Uterus (tissue), 3 donors: ENCODE measurements at regions not wholly inside any gene's neighbourhood (a gene's known extent, or its start where the extent isn't known, plus 50 kb on each side); places are given as distances from the start of the nearest gene placed in this dataset.

Source experiments
- DNase-seq, 2 donors: peaks; one replicate each; pipeline ENCODE4 v3.0.0-alpha.2; 2019 to 2020
- H3K27ac ChIP-seq, 2 donors: fragments of 200-600 bp; sonication (generic); 1 replicate in 1 of 2; 2 replicates in 1 of 2; pipeline ENCODE4 v1.5.1; 2016 to 2018
- H3K27me3 ChIP-seq, 2 donors: fragments of 200-600 bp; sonication (generic); one replicate each; pipeline ENCODE4 v1.5.1; 2018 to 2019; ENCODE audit warnings: control low read depth in 1 of 2
- H3K36me3 ChIP-seq, 2 donors: fragments of 200-600 bp; sonication (generic); one replicate each; pipeline ENCODE4 v1.5.1; 2019; ENCODE audit warnings: control low read depth in 1 of 2
- H3K4me1 ChIP-seq, 2 donors: fragments of 200-600 bp; sonication (generic); one replicate each; pipeline ENCODE4 v1.5.1; 2018 to 2019; ENCODE audit warnings: control low read depth in 1 of 2
- H3K4me3 ChIP-seq, 2 donors: fragments of 200-600 bp; sonication (generic); 1 replicate in 1 of 2; 2 replicates in 1 of 2; pipeline ENCODE4 v1.5.1; 2018 to 2019; ENCODE audit warnings: mild to moderate bottlenecking in 1 of 2
- H3K9me3 ChIP-seq, 2 donors: fragments of 200-600 bp; sonication (generic); one replicate each; pipeline ENCODE4 v1.5.1; 2019; ENCODE audit warnings: control low read depth in 1 of 2
- CTCF ChIP-seq, 4 experiments: fragments of 200-600 bp in 2 of 4; fragments of 450-650 bp in 2 of 4; sonication (generic) in 2 of 4; IDR thresholded peaks; one replicate each; pipeline ENCODE4 v1.5.1; 2016 to 2019; ENCODE audit warnings: antibody characterized with exemption in 4 of 4, mild to moderate bottlenecking in 2 of 4, moderate library complexity in 1 of 4
- POLR2A ChIP-seq, 2 donors: fragments of 450-650 bp; IDR thresholded peaks; one replicate each; pipeline ENCODE4 v1.6.1; 2016; ENCODE audit warnings: antibody characterized with exemption in 2 of 2, mild to moderate bottlenecking in 1 of 2, moderate library complexity in 1 of 2
- intact Hi-C: fragments of 100-400 bp; cut with DNase I; formaldehyde crosslinking; loops from one replicate; pipeline ENCODE4 v1.15.1; 2023; ENCODE audit warnings: low total_unique reads
- donor health status: DM: yes; HTN: yes; CAD: no.

GRCh38 chr14:36020120-36021029 lies 156.1 kb downstream of the PTCSC3 start:
- intact Hi-C loops: no loop called here
- TF ChIP-seq POLR2A (IDR thresholded peaks at IDR 0.05) (no peak), CTCF (IDR thresholded peaks at IDR 0.05) (no peak)
- Histone ChIP-seq H3K27ac (no peak overlapping the region), H3K36me3 (no peaks in the 10 kb centered on the region), H3K27me3 (no peaks in the 10 kb centered on the region), H3K4me1 (no peaks in the 10 kb centered on the region), H3K9me3 (no peaks in the 10 kb centered on the region), H3K4me3 (no peak overlapping the region)
- DNase-seq: no peak

DNA sequence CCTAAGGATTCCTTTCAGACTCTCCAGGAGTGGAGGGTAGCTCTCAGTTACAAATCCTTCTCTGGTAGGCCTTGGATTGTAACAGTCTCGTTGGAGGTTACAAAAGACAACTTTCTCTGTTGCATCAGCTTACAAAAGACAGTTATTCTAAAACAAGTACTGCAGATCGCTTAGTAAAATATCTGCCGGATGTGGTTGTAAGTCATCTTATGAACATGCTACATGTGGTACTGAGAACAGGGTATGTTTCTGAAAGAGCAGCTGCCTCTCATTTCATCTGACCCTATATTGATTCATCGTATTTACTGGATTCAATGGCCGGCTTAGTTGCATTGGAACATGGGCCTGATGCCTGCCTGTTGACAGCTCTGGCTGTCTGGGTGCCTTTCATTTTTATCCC lies 157.4 kb downstream of the PTCSC3 start:
- no peak overlapping the region for H3K4me3 ChIP-seq
- TF ChIP-seq POLR2A (IDR thresholded peaks at IDR 0.05) (no peak), CTCF (IDR thresholded peaks at IDR 0.05) (no peak)
- no peaks in the 10 kb centered on the region for H3K4me1 ChIP-seq
- no peaks in the 10 kb centered on the region for H3K27me3 ChIP-seq
- H3K9me3 ChIP-seq: no peaks in the 10 kb centered on the region
- no peaks in the 10 kb centered on the region for H3K36me3 ChIP-seq
- no peak for DNase-seq
- intact Hi-C loops: no loop called here
- no peak overlapping the region for H3K27ac ChIP-seq

- no peaks in the 10 kb centered on the region for H3K9me3 ChIP-seq
- H3K27me3 ChIP-seq: no peaks in the 10 kb centered on the region
- DNase-seq: no peak
- H3K27ac ChIP-seq: no peak overlapping the region
- H3K4me3 ChIP-seq: no peak overlapping the region
- no peaks in the 10 kb centered on the region for H3K4me1 ChIP-seq
- no peaks in the 10 kb centered on the region for H3K36me3 ChIP-seq
- intact Hi-C loops: no loop called here
- no peak for TF ChIP-seq POLR2A (IDR thresholded peaks at IDR 0.05)
- TF ChIP-seq CTCF (IDR thresholded peaks at IDR 0.05): no peak
These were observed 162.3 kb downstream of the PTCSC3 start for GRCh38 chr14:36014236-36014635.

DNA sequence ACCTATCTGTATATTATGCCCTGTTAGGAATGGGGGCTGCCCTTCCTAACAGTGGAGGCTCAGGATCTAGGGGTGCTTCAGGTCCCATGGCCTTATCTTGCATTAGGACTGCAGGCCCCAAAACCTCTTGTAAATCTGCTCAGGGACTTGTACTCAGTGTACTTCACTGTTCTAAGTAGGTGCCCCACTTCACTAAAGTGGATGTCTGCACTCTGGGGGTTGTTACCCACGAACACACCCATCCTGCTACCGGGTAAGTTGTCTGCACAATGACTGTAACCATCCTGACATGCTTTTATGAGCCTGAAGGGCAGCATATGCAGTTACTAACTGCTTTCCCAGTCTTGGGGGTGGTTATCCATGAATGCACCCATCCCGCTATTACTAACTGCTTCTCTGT lies 163.0 kb downstream of the PTCSC3 start:
- H3K27ac ChIP-seq: no peak overlapping the region
- H3K4me3 ChIP-seq: no peak overlapping the region
- no peaks in the 10 kb centered on the region for H3K9me3 ChIP-seq
- no peaks in the 10 kb centered on the region for H3K4me1 ChIP-seq
- no peaks in the 10 kb centered on the region for H3K27me3 ChIP-seq
- DNase-seq: no peak
- no peaks in the 10 kb centered on the region for H3K36me3 ChIP-seq
- TF ChIP-seq CTCF (IDR thresholded peaks at IDR 0.05) (no peak), POLR2A (IDR thresholded peaks at IDR 0.05) (no peak)
- intact Hi-C loops: no loop called here

GRCh38 chr14:36012621-36013020 lies 163.9 kb downstream of the PTCSC3 start:
- no peak for DNase-seq
- Histone ChIP-seq H3K4me1 (no peaks in the 10 kb centered on the region), H3K36me3 (no peaks in the 10 kb centered on the region), H3K27me3 (no peaks in the 10 kb centered on the region), H3K9me3 (no peaks in the 10 kb centered on the region), H3K27ac (no peak overlapping the region), H3K4me3 (no peak overlapping the region)
- intact Hi-C loops: no loop called here
- TF ChIP-seq CTCF (IDR thresholded peaks at IDR 0.05): no peak
- no peak for TF ChIP-seq POLR2A (IDR thresholded peaks at IDR 0.05)
